GM19023 (cell line): ENCODE measurements at regions not wholly inside any gene's neighbourhood (a gene's known extent, or its start where the extent isn't known, plus 50 kb on each side); places are given as distances from the start of the nearest gene placed in this dataset.
"Not testable (repeated sequence)": the region's sequence is repeated elsewhere in the genome, so short reads cannot be mapped to it uniquely, and the experiment has no call there.

Source experiments
- ATAC-seq: cut with Tn5 transposase; IDR thresholded peaks from one replicate; pipeline ENCODE4 v1.9.1; 2021; ENCODE audit warnings: mild to moderate bottlenecking, moderate library complexity; ENCODE audit not compliant: unreplicated experiment

- ATAC-seq: no peak
Observed at GRCh38 chr5:82905986-82906385, 171.2 kb downstream of the TMEM167A start.

GRCh38 chr5:82901281-82901888, 175.8 kb downstream of the TMEM167A start:
- ATAC-seq: no peak

GRCh38 chr5:82894716-82895115, 182.5 kb downstream of the TMEM167A start:
- no peak for ATAC-seq

GRCh38 chr5:82889088-82889487, 188.1 kb downstream of the TMEM167A start:
- ATAC-seq: no peak

GRCh38 chr5:82886911-82887310, 190.3 kb downstream of the TMEM167A start:
- ATAC-seq: no peak

- ATAC-seq: no peak
Observed at GRCh38 chr5:82885627-82886389, 191.4 kb downstream of the TMEM167A start.

GRCh38 chr5:82884821-82885471, 192.2 kb downstream of the TMEM167A start:
- no peak for ATAC-seq

GRCh38 chr5:82882316-82882715, 194.9 kb downstream of the TMEM167A start:
- ATAC-seq: no peak

GRCh38 chr5:82881571-82882174, 195.5 kb downstream of the TMEM167A start:
- ATAC-seq: no peak

- ATAC-seq: no peak
Observed at GRCh38 chr5:82879089-82879488, 198.1 kb downstream of the TMEM167A start.

GRCh38 chr5:82873452-82873851, 203.7 kb downstream of the TMEM167A start:
- no peak for ATAC-seq

- ATAC-seq: not testable (repeated sequence)
Observed at GRCh38 chr5:82872321-82873288, 204.6 kb downstream of the TMEM167A start.

- no peak for ATAC-seq
Observed at GRCh38 chr5:82865625-82866024, 211.6 kb downstream of the TMEM167A start.

- ATAC-seq: no peak
Observed at GRCh38 chr5:82863266-82863665, 213.9 kb downstream of the TMEM167A start.

GRCh38 chr5:82862711-82863110, 214.5 kb downstream of the TMEM167A start:
- no peak for ATAC-seq

GRCh38 chr5:82862261-82862660, 214.9 kb downstream of the TMEM167A start:
- ATAC-seq: no peak

- no peak for ATAC-seq
Observed at GRCh38 chr5:82861701-82862100, 215.5 kb downstream of the TMEM167A start.

- ATAC-seq: no peak
Observed at GRCh38 chr5:82859451-82860140, 217.6 kb downstream of the TMEM167A start.

- ATAC-seq: no peak
Observed at GRCh38 chr5:82858151-82859025, 218.8 kb downstream of the TMEM167A start.
